ENCODE measurements at regions not wholly inside any gene's neighbourhood (a gene's known extent, or its start where the extent isn't known, plus 50 kb on each side); places are given as distances from the start of the nearest gene placed in this dataset.

DNA sequence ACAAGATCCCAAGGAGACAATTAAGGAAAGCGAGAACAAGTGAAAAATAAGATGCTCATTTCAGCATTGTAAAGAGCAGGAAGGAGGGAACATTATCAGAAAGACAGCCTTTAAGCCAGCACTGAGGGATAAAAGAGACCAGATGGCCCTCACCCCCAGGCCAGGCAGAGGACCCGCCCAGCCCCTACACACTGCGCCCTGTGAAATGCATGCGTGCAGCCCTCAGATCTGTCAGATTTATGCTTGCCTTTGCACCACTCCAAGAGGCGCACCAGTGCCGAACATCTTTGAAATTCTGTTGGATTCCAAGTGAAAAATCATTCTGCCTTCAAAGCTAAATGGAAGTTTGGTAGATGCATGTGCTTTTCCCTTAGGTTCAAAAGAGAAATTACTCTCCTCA, 378.0 kb downstream of the MLLT3 start:
- TF ChIP-seq, protein P1, sequence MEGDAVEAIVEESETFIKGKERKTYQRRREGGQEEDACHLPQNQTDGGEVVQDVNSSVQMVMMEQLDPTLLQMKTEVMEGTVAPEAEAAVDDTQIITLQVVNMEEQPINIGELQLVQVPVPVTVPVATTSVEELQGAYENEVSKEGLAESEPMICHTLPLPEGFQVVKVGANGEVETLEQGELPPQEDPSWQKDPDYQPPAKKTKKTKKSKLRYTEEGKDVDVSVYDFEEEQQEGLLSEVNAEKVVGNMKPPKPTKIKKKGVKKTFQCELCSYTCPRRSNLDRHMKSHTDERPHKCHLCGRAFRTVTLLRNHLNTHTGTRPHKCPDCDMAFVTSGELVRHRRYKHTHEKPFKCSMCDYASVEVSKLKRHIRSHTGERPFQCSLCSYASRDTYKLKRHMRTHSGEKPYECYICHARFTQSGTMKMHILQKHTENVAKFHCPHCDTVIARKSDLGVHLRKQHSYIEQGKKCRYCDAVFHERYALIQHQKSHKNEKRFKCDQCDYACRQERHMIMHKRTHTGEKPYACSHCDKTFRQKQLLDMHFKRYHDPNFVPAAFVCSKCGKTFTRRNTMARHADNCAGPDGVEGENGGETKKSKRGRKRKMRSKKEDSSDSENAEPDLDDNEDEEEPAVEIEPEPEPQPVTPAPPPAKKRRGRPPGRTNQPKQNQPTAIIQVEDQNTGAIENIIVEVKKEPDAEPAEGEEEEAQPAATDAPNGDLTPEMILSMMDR (IDR thresholded peaks at IDR 0.05; ENCODE audit: control insufficient read depth, insufficient read depth, low read depth, low read length, missing control alignments): no peak
- H3K4me3 ChIP-seq (ENCODE audit: control insufficient read depth, low read depth, low read length): no peak overlapping the region
- no peak for DNase-seq (ENCODE audit: low read depth)

DNA sequence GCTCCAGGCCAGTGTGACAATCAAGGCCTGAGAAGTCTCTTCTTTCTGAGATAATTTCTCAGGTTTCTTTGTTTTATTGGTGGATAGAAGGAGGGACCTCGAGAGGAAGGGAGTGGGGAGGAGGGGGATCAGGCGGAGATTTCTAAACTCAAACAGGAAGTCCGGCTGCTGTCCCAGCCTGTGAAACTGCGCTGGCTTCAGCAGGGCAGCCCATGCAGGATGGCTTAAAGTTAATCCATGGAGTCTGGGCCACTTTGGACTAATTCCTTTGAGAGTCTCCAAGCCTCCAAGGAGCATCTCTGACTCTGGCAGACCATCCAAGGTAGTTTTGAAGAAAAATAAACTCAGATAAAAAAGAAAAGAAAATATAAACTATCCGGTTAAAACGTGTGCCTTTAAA, 378.5 kb downstream of the MLLT3 start:
- no peak for DNase-seq (ENCODE audit: low read depth)
- H3K4me3 ChIP-seq (ENCODE audit: control insufficient read depth, low read depth, low read length): no peak overlapping the region
- TF ChIP-seq, protein P1 (IDR thresholded peaks at IDR 0.05; ENCODE audit: control insufficient read depth, insufficient read depth, low read depth, low read length, missing control alignments): no peak

DNA sequence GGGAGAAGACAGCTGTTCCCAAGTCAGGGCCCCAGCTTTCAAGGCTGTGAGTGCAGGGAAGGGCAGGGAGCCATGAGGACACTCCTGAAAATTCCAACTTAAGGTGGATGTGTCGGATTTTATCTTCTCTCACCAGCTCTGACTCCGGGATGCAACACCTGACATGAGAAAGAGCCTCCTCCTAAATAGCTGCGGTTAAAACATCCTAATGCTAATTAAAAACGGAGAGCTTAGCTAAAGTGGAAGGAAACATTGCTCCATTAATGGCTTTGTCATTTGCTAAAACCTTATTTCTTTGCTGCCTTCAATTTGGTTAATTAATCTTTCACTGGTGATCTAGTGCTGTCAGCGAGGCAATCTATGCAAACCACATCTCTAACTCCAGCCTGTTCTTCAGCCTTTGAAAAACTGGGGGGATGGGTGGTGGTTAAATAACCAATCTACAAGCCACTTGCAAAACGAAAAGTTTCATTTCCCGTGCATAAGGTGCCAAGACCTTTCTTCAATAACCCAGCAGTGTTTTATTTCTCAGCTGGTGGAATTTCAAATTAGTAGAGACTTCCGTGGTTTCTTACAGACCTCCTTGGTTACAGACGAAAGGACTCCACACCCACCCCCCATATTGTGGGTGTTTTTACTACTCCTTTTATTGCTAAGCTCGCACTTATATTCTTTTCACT, 379.6 kb downstream of the MLLT3 start:
- DNase-seq (ENCODE audit: low read depth): no peak
- TF ChIP-seq, protein P1 (IDR thresholded peaks at IDR 0.05; ENCODE audit: control insufficient read depth, insufficient read depth, low read depth, low read length, missing control alignments): no peak
- H3K4me3 ChIP-seq (ENCODE audit: control insufficient read depth, low read depth, low read length): no peak overlapping the region

DNA sequence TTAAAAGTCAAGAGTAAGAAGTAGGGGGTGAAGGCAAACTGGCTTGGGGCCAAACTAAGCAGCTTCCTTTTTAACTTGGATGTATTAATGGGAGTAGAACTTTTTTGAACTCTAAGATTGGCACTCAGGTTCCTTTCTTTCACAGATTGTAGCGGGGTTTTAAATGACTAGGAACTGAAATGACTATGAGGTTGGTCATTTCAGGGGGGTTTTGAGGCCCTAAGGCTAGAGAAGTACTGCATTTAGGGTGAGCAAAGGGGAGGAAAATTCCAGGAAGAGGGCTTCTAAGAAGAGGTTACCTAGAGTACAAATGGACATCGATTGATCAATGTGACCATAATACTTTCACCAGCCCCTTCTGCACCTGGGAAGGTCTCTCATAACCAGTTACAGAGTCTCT, 381.8 kb downstream of the MLLT3 start:
- TF ChIP-seq, protein P1 (IDR thresholded peaks at IDR 0.05; ENCODE audit: control insufficient read depth, insufficient read depth, low read depth, low read length, missing control alignments): no peak
- no peak for DNase-seq (ENCODE audit: low read depth)
- no peak overlapping the region for H3K4me3 ChIP-seq (ENCODE audit: control insufficient read depth, low read depth, low read length)

DNA sequence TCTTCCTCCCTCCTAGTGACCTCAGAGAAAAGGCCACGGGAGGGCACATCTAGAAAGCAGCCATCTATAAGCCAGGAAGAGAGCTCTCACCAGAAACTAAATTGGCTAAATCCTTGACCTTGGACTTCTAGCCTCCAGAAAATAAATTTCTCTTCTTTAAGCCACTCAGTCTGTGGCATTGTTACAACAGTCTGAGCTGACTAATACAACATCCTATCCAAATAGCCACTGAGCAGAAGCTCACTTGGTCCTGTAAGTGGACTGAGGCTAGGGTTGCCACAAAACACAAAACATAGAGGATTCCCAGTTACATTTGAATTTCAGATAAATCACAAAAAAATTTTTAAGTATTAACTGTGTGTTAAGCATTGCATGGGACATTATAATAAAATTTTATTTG, 383.4 kb downstream of the MLLT3 start:
- no peak for DNase-seq (ENCODE audit: low read depth)
- TF ChIP-seq, protein P1 (IDR thresholded peaks at IDR 0.05; ENCODE audit: control insufficient read depth, insufficient read depth, low read depth, low read length, missing control alignments): no peak
- no peak overlapping the region for H3K4me3 ChIP-seq (ENCODE audit: control insufficient read depth, low read depth, low read length)

DNA sequence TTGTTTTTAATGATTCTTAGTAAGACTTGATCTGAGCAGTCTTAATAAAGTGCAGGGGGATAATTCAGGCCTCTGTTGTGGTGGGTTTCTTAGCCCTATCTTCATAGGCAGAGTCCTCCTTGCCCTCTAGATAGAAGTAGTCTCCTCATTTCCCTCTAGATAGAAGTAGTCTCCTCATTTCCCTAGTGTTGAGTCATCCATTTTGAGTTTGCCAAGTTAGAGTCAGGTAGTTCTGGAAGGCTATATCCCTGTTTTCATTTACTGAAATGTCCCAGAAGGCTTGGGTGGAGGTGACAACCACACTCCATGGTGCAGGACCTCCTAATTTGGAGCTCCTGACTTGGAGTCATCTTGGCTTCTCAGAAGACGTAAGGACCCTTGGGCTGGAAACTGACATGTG, 384.6 kb downstream of the MLLT3 start:
- H3K4me3 ChIP-seq (ENCODE audit: control insufficient read depth, low read depth, low read length): no peak overlapping the region
- TF ChIP-seq, protein P1 (IDR thresholded peaks at IDR 0.05; ENCODE audit: control insufficient read depth, insufficient read depth, low read depth, low read length, missing control alignments): no peak
- no peak for DNase-seq (ENCODE audit: low read depth)

All from AG09309 (cell line).